Occipital lobe (tissue), 1 donor: ENCODE measurements at regions not wholly inside any gene's neighbourhood (a gene's known extent, or its start where the extent isn't known, plus 50 kb on each side); places are given as distances from the start of the nearest gene placed in this dataset.

Experiments
- DNase-seq: peaks from one replicate; lab custom pipeline; 2025; lab: John Stamatoyannopoulos, UW

DNA sequence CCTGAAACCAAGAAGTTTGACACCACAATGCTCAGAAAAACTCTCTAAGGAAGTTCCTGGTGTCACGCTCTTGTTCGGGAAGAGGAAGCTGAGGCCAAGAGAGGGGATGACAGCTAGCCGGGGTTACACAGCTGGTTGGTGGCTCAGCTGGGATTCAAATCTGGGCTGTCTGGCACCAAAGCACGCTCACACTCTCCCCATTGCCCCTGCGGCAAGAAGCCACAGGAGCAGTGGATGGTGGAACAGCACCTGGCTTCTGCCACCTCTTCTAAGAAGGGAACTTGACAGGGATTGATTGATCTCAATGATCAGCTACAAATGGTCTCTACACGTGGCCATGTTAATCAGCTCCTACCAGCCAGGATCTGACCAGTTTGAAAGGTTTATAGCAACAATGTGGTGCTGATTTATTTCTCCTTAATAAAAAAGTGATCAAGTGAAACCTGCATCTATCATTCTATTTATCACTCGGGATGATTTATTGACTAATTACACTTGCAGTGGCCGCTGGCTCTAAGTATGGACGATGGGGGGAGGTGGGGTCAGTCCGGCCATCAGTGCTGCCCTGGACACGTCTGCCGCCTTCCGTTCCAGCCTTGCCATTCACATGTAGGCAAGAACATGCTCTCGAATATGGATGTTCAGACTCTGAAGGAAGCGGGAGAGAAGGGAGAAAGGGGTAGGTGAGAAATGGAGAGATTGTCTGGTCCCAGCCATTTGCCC, 71.9 kb upstream of the TOP1 start:
- DNase-seq: no peak

GRCh38 chr20:40957265-40957760, 71.3 kb upstream of the TOP1 start:
- DNase-seq: no peak

DNA sequence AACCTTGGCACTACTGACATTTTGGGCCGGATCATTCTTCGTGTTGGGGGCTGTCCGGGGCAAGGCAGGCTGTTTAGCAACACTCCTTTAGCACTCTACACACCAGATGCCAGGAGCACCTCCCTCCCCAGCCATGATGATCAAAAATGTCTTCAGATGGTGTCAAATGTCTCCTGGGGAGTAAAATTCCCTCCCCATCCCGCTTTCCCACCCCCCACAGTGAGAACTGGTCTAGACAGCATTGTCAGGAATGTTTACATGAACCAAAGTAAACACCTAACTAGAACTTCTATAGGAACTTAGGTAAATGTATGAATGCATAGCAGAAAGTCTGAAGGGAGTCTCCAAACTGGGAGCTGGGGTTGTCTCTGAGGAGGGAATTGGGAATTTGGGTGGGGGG, 70.0 kb upstream of the TOP1 start:
- DNase-seq: no peak

GRCh38 chr20:40959325-40960092, 69.1 kb upstream of the TOP1 start:
- no peak for DNase-seq

DNA sequence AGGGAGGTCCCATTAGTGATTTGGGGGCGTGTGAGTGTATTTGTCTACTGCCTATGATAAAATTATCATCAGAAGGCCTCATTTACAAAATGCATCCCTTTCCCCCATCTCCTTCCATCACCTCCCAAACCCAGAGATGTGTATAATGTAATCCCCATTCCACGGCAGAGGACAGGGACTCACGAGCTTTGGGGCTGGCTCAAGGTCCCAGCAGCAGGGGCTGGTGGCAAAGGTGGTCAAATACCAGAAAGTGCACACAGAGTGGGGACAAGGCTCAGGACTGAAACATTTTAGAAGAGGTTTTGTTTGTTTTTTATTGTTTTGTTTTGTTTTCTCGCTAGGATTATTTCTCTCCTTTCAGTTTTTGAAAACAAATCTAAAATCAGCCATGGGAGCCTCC, 68.5 kb upstream of the TOP1 start:
- DNase-seq: no peak

- DNase-seq: no peak
These were observed 68.1 kb upstream of the TOP1 start for GRCh38 chr20:40960521-40960956.

DNA sequence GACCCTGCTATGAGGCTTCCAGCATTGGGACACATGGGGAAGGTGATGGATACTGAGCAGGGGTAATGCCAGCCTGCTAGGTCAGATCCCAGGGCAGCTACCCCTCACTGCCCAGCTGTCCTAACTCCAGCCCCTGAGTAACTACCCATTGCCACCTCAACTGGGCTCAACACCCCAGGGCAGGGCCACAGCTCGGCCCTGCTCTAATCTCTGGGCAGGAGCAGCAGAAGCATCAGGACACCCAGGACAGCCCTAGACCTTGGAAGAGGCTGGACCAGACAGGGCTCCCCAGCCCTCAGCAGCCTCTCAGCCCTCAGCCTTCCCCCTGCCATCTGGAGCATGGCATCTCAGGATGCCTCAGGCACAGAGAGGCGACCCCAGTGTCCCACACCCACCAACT, 67.4 kb upstream of the TOP1 start:
- no peak for DNase-seq

DNA sequence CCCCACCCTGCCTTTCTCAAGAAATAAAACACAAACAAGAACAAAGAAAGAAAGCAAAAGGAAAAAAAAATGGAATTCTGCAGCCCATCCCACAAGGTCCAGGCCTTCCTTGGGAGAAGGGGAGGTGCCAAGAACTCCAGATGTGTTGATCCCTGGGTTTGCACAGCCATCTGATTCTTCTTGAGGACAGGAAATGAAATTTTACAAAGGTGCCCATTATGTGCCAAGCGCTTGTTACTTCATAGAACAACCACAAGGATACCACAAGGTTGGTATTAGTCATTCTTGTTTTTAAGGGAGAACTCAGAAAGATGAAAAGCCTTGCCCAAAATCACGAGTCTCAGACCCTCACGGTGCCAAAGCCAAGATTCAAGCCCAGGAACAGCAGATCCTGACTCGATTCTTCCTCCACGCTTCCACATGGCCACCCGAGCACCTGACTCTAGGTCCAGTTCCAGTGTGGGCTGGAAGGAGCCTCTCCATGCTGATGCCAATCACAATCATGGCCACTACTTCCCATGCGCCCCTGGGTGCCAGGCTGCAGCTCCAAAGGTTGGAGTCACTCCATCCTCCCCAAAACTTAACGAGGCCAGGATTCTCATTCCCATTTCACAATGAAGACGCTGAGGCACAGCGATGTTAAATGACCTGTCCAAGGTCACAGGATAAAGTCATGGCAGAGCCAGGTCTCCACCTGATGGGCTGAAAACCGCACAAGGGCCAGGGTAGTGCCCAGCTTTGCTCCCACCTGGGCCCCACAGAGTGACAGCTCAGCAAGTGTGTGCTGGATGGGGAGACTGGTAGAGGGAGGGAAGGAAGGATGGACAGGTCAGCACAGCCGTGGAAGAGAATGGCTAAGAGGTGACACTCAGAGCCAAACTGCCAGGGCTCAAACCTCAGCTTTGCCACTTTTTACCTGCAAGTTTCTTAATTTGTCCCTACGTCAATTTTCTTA, 66.7 kb upstream of the TOP1 start:
- DNase-seq: no peak

DNA sequence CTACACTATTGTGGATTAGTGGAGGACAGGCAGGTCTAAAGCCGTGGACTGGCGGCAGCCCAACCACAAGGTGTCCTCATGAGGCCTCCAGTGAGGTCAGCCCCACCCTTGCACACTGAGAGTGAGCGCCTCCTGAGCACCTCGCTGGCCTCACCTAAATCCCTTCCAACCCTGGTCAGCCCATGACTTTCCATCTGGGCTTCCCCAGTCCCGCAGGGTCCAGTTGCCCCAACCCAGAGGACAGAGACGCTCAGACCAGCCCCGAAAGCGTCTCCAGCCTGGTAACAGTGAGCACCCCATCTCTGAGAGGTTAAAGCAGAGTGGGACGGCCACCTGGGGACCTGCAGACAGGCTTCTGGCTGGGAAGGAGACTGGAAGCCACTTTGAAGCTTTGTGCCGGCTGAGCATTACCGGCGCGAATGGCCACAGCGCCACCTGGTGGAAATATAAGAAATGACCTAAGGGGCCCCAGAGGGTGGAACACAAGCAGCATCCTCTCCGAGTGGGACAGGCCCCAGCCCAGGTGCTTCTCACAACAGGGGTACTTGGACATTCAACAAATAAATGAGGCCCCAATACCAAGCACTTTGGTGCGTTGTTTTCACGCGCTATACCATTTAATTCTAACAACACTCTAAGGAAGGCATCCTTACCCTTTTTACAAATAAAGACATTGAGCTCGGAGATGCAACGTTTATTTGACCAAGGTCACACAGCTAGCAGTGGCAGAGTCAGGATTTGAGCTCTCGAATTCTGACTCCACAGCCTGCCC, 65.7 kb upstream of the TOP1 start:
- peak; percentile 36 for DNase-seq

GRCh38 chr20:40963505-40963845, 65.1 kb upstream of the TOP1 start:
- no peak for DNase-seq

GRCh38 chr20:40965671-40966070, 63.0 kb upstream of the TOP1 start:
- no peak for DNase-seq

DNA sequence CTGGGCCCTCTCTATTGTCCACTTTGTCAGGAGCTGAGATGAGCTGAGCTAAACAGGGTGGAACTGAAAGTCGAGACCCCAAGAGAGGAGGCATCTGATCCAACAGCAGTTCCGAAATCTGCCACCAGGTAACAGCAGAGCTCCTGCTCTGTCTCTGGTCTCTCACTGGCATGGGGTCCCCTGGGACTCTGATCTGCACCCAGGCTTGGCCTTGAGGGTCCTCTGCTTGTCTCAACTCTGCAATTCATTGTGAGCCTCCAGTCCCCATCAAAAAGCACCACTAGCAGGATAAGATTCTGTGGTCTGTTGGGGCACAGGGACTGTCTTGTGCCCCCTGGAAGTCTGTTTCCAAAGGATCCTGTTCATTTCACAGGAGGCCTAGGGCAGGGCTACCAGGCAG, 62.5 kb upstream of the TOP1 start:
- no peak for DNase-seq

- DNase-seq: no peak
These were observed 62.0 kb upstream of the TOP1 start for GRCh38 chr20:40966516-40967185.

DNA sequence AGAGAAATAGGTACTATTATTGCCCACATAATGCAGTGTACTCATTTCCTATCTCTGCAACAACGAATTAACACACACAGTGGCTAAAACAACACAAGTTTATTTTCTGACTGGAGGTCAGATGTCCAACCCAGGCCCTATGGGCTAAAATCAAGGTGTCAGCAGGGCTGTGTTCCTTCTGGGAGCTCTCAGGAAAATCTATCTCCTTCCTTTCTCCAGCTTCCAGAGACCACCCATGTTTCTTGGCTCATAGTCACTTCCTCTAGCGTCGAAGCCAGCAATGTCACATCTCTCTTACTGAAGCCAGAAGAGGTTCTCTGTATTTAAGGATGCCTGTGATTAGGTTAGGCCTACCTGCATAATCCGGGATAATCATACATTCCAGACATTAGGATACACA, 60.9 kb upstream of the TOP1 start:
- no peak for DNase-seq

DNA sequence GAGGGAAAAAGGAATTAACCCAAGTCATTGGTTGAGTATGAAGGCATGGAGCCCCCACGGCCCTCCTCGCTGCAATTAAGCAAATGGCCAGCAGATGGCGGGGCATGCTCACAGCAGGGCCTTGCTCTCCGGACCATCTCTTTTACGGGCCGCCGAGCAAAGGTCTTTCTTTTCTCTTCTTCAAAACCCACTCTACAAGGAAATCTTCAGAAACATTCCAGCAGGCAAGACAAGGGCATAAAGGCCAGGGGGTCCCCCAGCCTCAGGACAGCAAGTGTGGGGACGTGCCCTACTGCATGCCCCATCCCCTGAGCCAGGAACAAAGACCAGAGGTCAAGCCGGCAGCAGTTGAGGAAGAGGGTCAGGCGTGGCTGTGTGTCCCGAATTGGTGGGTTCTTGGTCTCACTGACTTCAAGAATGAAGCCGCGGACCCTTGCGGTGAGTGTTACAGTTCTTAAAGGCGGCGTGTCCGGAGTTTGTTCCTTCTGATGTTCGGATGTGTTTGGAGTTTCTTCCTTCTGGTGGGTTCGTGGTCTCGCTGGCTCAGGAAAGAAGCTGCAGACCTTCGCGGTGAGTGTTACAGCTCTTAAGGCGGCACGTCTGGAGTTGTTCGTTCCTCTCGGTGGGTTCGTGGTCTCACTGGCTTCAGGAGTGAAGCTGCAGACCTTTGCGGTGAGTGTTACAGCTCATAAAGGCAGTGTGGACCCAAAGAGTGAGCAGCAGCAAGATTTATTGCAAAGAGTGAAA, 59.6 kb upstream of the TOP1 start:
- DNase-seq: peak; percentile 31

DNA sequence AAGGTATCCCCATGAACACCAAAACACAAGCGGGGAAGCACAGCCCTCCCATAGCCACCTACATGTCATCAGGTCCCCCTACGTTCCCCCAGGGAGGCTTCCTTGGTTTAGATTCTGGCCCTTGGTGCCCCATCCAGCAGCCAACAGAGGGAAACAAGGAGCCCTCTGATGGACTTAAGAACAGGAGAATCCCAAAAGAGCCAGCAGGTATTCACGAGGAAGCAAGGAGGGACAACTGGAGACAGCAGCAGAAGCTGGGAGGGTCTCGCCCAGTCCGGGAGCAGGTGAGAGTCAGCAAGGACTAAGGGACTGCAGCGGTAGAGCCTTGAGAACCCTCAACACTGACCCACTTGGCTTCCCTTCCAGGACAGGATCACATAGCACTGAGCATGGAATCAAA, 58.4 kb upstream of the TOP1 start:
- DNase-seq: no peak

GRCh38 chr20:40977218-40977617, 51.4 kb upstream of the TOP1 start:
- DNase-seq: no peak

- DNase-seq: no peak
These were observed 49.9 kb upstream of the TOP1 start for GRCh38 chr20:40978761-40979160.
